Nephron progenitor cell (in vitro differentiated cells): ENCODE measurements at regions not wholly inside any gene's neighbourhood (a gene's known extent, or its start where the extent isn't known, plus 50 kb on each side); places are given as distances from the start of the nearest gene placed in this dataset.

ENCODE experiments used
- DNase-seq: peaks from one replicate; pipeline ENCODE4 v3.0.0; 2021
- H3K27ac Mint-ChIP-seq: 2 replicates; pipeline ENCODE4 v1.8.0; 2021; ENCODE audit warnings: mild to moderate bottlenecking, moderate library complexity, mixed read lengths
- H3K27me3 Mint-ChIP-seq: 2 replicates; pipeline ENCODE4 v1.8.0; 2021; ENCODE audit warnings: mild to moderate bottlenecking, low read depth, mixed read lengths; ENCODE audit not compliant: poor library complexity
- H3K36me3 Mint-ChIP-seq: 2 replicates; pipeline ENCODE4 v1.8.0; 2021; ENCODE audit warnings: low read depth, mixed read lengths
- H3K4me1 Mint-ChIP-seq: 2 replicates; pipeline ENCODE4 v1.8.0; 2021; ENCODE audit warnings: mixed read lengths
- H3K4me3 Mint-ChIP-seq: 2 replicates; pipeline ENCODE4 v1.8.0; 2021; ENCODE audit warnings: mild to moderate bottlenecking, moderate library complexity, mixed read lengths
- H3K9me3 Mint-ChIP-seq: 2 replicates; pipeline ENCODE4 v1.8.0; 2021; ENCODE audit warnings: mild to moderate bottlenecking, moderate library complexity, mixed read lengths
- TF ChIP-seq, protein P1 (sequence below): fragments of 200-600 bp; sonication (generic); IDR thresholded peaks from 2 replicates; pipeline ENCODE4 v1.5.0; 2021; ENCODE audit warnings: antibody characterized with exemption

DNA sequence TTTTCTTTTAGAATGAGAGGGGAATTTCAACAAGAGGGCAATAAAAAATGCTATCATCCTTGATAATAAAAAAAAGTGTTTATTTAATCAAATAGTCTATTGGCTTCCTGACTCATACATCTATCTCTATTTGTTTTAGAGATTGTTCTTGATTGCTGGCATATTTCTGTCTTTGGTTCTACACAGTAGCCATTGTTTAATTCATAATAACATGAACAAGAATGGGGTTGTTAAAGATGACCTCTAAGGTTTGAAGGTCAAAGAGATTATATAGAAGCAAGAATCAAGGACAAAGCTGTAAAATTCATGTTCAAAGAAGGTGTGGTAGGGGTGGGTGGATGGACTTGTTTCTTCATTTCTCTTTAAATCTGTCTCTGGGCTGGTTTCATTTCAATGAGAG is 166.0 kb upstream of the KLF12 start:
- H3K9me3 Mint-ChIP-seq = no peaks in the 10 kb centered on the region
- H3K27me3 Mint-ChIP-seq = peaks cover 3% of the 10 kb centered on the region
- peaks cover 19% of the 10 kb centered on the region for H3K4me1 Mint-ChIP-seq
- TF ChIP-seq, protein P1, sequence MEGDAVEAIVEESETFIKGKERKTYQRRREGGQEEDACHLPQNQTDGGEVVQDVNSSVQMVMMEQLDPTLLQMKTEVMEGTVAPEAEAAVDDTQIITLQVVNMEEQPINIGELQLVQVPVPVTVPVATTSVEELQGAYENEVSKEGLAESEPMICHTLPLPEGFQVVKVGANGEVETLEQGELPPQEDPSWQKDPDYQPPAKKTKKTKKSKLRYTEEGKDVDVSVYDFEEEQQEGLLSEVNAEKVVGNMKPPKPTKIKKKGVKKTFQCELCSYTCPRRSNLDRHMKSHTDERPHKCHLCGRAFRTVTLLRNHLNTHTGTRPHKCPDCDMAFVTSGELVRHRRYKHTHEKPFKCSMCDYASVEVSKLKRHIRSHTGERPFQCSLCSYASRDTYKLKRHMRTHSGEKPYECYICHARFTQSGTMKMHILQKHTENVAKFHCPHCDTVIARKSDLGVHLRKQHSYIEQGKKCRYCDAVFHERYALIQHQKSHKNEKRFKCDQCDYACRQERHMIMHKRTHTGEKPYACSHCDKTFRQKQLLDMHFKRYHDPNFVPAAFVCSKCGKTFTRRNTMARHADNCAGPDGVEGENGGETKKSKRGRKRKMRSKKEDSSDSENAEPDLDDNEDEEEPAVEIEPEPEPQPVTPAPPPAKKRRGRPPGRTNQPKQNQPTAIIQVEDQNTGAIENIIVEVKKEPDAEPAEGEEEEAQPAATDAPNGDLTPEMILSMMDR = no peak
- no peak overlapping the region for H3K27ac Mint-ChIP-seq
- DNase-seq = no peak
- no peaks in the 10 kb centered on the region for H3K36me3 Mint-ChIP-seq
- H3K4me3 Mint-ChIP-seq = no peak overlapping the region

DNA sequence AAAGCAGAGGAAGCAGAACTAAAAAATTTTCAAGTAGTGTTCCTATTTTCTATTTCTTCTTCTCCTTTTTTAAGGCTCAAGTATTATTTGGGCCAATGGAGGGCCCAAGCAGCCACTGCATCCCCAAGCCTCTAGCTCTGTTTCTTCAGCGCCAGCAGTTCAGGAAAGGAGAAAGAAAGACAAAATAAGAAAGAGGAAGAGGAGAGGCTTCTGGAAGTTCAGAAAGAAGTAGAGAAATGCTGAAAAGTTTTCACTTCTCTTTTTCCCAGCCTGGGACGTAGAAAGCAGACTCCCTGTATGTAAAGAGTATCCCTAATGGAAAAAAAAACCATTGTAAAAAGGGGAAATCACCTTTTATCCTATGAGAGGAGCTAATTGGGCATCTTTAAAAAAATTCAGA is 165.5 kb upstream of the KLF12 start:
- DNase-seq = no peak
- Mint-ChIP-seq H3K9me3 (no peaks in the 10 kb centered on the region), H3K36me3 (no peaks in the 10 kb centered on the region), H3K27ac (no peak overlapping the region), H3K4me3 (no peak overlapping the region), H3K27me3 (peaks cover 3% of the 10 kb centered on the region), H3K4me1 (peaks cover 24% of the 10 kb centered on the region)
- TF ChIP-seq, protein P1 = no peak

DNA sequence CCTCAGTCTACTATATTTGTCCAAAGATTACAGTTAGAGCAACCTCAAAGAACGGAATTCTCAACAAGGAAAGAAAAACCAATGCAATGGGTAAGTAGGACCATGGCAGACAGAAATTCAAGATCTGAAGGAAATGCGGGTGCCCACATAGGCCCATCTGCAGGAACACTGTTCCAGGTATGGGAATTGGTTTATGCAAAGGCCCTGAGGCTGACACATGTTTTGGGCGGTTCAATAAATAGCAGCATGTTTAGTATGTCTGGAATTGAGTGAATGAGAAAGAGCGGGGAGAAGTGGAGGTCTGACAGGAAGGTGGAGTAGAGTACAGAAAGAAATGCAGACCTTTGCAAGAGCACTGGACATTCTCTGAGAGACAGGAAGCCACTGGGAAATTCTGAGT is 164.7 kb upstream of the KLF12 start:
- TF ChIP-seq, protein P1 = no peak
- Mint-ChIP-seq H3K27me3 (peaks cover 3% of the 10 kb centered on the region), H3K4me3 (no peak overlapping the region), H3K27ac (no peak overlapping the region), H3K36me3 (no peaks in the 10 kb centered on the region), H3K9me3 (no peaks in the 10 kb centered on the region), H3K4me1 (peaks cover 27% of the 10 kb centered on the region)
- DNase-seq = no peak

DNA sequence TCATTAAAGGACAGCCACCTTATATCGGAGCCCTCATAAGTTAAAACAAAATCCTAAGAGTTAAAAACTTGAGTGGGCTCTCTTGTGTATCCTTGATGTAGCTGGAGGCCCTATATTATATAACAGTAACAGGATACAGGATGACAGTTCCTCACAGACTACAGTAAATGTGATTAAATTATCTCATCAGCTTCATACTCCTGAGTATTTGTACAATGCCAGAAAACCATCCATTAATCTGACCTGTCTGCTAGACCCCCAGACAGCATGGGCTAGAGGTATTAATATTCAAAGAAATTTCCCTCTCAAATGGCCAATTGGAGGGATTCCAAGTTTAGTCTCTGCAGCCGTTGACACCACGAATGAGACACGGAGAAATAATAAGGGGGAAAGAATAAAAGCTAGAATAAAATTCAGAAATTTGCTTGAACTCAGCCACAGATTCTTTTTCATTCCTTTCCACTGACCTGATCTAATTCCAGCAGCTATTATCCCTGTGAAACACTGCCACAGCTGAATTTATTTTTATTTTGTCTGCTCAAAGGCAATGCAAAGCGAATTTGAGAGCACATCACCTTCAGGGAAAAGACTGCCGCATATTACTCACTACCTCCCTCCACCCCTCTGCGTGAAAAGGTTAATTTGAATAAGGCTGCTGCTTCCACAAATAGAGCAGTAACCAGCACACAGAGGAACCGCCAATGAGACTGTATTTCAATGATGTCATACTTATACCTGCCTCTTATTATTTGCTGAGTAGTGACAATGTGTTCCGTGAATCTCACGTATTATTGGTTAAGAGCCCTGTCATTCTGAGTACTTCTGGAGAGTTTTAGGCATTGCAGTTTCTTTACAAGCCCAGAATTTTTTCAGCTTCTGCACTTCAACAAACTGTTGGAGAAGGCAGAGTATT is 155.9 kb upstream of the KLF12 start:
- Mint-ChIP-seq H3K9me3 (no peaks in the 10 kb centered on the region), H3K36me3 (no peaks in the 10 kb centered on the region), H3K4me3 (no peak overlapping the region), H3K4me1 (peaks cover 49% of the 10 kb centered on the region), H3K27ac (no peak overlapping the region), H3K27me3 (no peaks in the 10 kb centered on the region)
- TF ChIP-seq, protein P1 = no peak
- no peak for DNase-seq

DNA sequence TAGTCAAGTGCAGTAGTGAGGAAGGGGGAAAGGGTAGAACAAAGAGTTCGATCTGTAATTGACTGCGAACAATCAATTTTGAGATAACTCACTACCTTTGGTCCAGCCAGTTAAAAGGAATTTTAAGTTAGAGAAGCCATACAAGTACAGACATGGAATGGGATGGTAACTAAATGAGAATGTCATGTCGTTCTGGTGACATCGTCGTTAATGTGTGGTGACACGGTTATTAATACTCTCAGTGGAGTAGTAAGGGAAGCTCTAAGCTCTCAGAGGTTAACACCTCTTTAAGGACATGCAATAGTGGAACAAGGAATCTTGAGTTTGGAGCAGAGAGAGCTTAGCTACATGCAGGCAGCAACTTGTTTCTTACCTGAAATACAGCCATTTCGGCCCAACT is 154.9 kb upstream of the KLF12 start:
- no peak overlapping the region for H3K4me3 Mint-ChIP-seq
- H3K27ac Mint-ChIP-seq = no peak overlapping the region

More for the DNA sequence above, 154.9 kb upstream of the KLF12 start:
- no peaks in the 10 kb centered on the region for H3K27me3 Mint-ChIP-seq
- no peak for DNase-seq
- peaks cover 42% of the 10 kb centered on the region for H3K4me1 Mint-ChIP-seq
- TF ChIP-seq, protein P1 = no peak
- no peaks in the 10 kb centered on the region for H3K9me3 Mint-ChIP-seq
- H3K36me3 Mint-ChIP-seq = no peaks in the 10 kb centered on the region
